ENCODE measurements at regions not wholly inside any gene's neighbourhood (a gene's known extent, or its start where the extent isn't known, plus 50 kb on each side); places are given as distances from the start of the nearest gene placed in this dataset.

DNA sequence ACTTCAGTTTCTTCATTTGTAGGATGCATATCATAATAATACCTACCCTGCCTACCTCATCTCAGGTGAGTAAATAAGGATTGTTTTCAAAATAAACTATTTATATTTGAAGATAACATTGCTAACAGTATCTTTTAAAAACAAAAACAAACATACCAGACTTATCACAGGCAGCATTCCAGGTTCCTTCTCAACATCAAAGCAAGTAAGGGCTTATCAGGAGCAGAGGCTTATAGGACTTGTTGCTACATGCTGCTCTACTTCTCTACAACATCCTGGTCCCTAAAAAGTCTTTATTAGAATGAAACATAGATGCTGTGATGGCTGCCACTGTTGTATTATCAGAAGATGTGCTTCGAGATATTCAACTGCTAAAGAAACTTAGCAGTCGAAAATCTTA, 149.2 kb upstream of the PRDM1 start:
- 64% methylated on average over 2 of the region's 2 CpGs for WGBS
- Histone ChIP-seq H3K9me3 (ENCODE audit: control insufficient read depth in 4 of 4, low read length in 3 of 4) (no peaks in the 10 kb centered on the region), H3K27me3 (ENCODE audit: control insufficient read depth in 4 of 4, insufficient read depth in 4 of 4, low read length in 3 of 4) (no peaks in the 10 kb centered on the region), H3K36me3 (ENCODE audit: control insufficient read depth in 4 of 4, insufficient read depth in 3 of 4, low read depth in 1 of 4, low read length in 3 of 4) (no peaks in the 10 kb centered on the region), H3K9ac (ENCODE audit: low read depth in 1 of 2, low read length in 2 of 2) (no peak overlapping the region), H3K4me1 (ENCODE audit: control insufficient read depth in 4 of 4, insufficient read depth in 4 of 4, low read length in 3 of 4) (no peaks in the 10 kb centered on the region), H3K27ac (ENCODE audit: low read depth in 1 of 2, low read length in 2 of 2) (no peak overlapping the region), H3K4me3 (ENCODE audit: low read depth in 1 of 3, low read length in 3 of 3) (no peak overlapping the region)
- DNase-seq (ENCODE audit: low spot score) = no peak
- TF ChIP-seq EGR1 (IDR thresholded peaks at IDR 0.05; ENCODE audit: low read depth in 2 of 2) = no peak
- TF ChIP-seq, protein P1, sequence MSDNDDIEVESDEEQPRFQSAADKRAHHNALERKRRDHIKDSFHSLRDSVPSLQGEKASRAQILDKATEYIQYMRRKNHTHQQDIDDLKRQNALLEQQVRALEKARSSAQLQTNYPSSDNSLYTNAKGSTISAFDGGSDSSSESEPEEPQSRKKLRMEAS (IDR thresholded peaks at IDR 0.05) = no peak
- TF ChIP-seq, protein P2, sequence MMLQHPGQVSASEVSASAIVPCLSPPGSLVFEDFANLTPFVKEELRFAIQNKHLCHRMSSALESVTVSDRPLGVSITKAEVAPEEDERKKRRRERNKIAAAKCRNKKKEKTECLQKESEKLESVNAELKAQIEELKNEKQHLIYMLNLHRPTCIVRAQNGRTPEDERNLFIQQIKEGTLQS (IDR thresholded peaks at IDR 0.05) = no peak
- TF ChIP-seq, protein P3, sequence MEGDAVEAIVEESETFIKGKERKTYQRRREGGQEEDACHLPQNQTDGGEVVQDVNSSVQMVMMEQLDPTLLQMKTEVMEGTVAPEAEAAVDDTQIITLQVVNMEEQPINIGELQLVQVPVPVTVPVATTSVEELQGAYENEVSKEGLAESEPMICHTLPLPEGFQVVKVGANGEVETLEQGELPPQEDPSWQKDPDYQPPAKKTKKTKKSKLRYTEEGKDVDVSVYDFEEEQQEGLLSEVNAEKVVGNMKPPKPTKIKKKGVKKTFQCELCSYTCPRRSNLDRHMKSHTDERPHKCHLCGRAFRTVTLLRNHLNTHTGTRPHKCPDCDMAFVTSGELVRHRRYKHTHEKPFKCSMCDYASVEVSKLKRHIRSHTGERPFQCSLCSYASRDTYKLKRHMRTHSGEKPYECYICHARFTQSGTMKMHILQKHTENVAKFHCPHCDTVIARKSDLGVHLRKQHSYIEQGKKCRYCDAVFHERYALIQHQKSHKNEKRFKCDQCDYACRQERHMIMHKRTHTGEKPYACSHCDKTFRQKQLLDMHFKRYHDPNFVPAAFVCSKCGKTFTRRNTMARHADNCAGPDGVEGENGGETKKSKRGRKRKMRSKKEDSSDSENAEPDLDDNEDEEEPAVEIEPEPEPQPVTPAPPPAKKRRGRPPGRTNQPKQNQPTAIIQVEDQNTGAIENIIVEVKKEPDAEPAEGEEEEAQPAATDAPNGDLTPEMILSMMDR (IDR thresholded peaks at IDR 0.05; ENCODE audit: low read depth, low read length, missing input control) = no peak
- TF ChIP-seq RXRA (IDR thresholded peaks at IDR 0.05) = no peak
- TF ChIP-seq, protein P4, sequence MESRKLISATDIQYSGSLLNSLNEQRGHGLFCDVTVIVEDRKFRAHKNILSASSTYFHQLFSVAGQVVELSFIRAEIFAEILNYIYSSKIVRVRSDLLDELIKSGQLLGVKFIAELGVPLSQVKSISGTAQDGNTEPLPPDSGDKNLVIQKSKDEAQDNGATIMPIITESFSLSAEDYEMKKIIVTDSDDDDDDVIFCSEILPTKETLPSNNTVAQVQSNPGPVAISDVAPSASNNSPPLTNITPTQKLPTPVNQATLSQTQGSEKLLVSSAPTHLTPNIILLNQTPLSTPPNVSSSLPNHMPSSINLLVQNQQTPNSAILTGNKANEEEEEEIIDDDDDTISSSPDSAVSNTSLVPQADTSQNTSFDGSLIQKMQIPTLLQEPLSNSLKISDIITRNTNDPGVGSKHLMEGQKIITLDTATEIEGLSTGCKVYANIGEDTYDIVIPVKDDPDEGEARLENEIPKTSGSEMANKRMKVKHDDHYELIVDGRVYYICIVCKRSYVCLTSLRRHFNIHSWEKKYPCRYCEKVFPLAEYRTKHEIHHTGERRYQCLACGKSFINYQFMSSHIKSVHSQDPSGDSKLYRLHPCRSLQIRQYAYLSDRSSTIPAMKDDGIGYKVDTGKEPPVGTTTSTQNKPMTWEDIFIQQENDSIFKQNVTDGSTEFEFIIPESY (IDR thresholded peaks at IDR 0.05) = no peak
- TF ChIP-seq JUND (IDR thresholded peaks at IDR 0.05) = no peak
- no peak for TF ChIP-seq YY1 (IDR thresholded peaks at IDR 0.05)

DNA sequence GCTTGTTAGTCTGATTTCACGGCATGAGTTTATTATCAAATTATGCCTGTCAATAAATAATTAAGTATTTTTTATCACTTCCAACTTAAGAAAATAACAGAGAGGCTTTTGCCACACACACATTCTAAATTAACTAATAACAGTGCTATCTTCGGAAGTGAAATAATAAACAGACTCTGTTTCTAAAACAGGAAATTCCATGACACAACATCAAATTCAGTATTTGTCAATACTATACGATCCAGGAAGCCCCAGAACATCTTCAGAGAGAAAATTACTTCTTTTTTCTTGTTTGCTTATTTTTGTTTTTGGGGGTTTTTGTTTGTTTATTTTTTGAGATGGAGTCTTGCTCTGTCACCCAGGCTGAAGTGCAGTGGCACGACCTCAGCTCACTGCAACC, 150.7 kb upstream of the PRDM1 start:
- H3K27ac ChIP-seq (ENCODE audit: low read depth in 1 of 2, low read length in 2 of 2) = no peak overlapping the region
- no peak overlapping the region for H3K4me3 ChIP-seq (ENCODE audit: low read depth in 1 of 3, low read length in 3 of 3)
- H3K36me3 ChIP-seq (ENCODE audit: control insufficient read depth in 4 of 4, insufficient read depth in 3 of 4, low read depth in 1 of 4, low read length in 3 of 4) = no peaks in the 10 kb centered on the region
- no peaks in the 10 kb centered on the region for H3K27me3 ChIP-seq (ENCODE audit: control insufficient read depth in 4 of 4, insufficient read depth in 4 of 4, low read length in 3 of 4)
- H3K9me3 ChIP-seq (ENCODE audit: control insufficient read depth in 4 of 4, low read length in 3 of 4) = no peaks in the 10 kb centered on the region
- H3K4me1 ChIP-seq (ENCODE audit: control insufficient read depth in 4 of 4, insufficient read depth in 4 of 4, low read length in 3 of 4) = no peaks in the 10 kb centered on the region
- H3K9ac ChIP-seq (ENCODE audit: low read depth in 1 of 2, low read length in 2 of 2) = no peak overlapping the region
- 68% methylated on average over 4 of the region's 4 CpGs for WGBS
- TF ChIP-seq, protein P4 (IDR thresholded peaks at IDR 0.05) = no peak
- no peak for TF ChIP-seq RAD21 (IDR thresholded peaks at IDR 0.05)
- no peak for TF ChIP-seq GABPA (IDR thresholded peaks at IDR 0.05 in 1 of 2, conservative IDR thresholded peaks at IDR 0.05 in 1 of 2)
- TF ChIP-seq NR2F2 (IDR thresholded peaks at IDR 0.05) = no peak
- TF ChIP-seq EGR1 (IDR thresholded peaks at IDR 0.05; ENCODE audit: low read depth in 2 of 2) = no peak
- TF ChIP-seq HNF4G (IDR thresholded peaks at IDR 0.05) = no peak
- TF ChIP-seq, protein P5, sequence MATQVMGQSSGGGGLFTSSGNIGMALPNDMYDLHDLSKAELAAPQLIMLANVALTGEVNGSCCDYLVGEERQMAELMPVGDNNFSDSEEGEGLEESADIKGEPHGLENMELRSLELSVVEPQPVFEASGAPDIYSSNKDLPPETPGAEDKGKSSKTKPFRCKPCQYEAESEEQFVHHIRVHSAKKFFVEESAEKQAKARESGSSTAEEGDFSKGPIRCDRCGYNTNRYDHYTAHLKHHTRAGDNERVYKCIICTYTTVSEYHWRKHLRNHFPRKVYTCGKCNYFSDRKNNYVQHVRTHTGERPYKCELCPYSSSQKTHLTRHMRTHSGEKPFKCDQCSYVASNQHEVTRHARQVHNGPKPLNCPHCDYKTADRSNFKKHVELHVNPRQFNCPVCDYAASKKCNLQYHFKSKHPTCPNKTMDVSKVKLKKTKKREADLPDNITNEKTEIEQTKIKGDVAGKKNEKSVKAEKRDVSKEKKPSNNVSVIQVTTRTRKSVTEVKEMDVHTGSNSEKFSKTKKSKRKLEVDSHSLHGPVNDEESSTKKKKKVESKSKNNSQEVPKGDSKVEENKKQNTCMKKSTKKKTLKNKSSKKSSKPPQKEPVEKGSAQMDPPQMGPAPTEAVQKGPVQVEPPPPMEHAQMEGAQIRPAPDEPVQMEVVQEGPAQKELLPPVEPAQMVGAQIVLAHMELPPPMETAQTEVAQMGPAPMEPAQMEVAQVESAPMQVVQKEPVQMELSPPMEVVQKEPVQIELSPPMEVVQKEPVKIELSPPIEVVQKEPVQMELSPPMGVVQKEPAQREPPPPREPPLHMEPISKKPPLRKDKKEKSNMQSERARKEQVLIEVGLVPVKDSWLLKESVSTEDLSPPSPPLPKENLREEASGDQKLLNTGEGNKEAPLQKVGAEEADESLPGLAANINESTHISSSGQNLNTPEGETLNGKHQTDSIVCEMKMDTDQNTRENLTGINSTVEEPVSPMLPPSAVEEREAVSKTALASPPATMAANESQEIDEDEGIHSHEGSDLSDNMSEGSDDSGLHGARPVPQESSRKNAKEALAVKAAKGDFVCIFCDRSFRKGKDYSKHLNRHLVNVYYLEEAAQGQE (IDR thresholded peaks at IDR 0.05) = no peak
- TF ChIP-seq YY1 (IDR thresholded peaks at IDR 0.05) = no peak
- no peak for TF ChIP-seq FOXA2 (IDR thresholded peaks at IDR 0.05)
- DNase-seq (ENCODE audit: low spot score) = no peak
